ENCODE measurements at regions not wholly inside any gene's neighbourhood (a gene's known extent, or its start where the extent isn't known, plus 50 kb on each side); places are given as distances from the start of the nearest gene placed in this dataset.

- ChIA-PET POLR2A (no interaction called here), CTCF (ENCODE audit: low intra/inter-chr PET ratio) (no interaction called here)
- ATAC-seq (no peak), FAIRE-seq (no peak), DNase-seq (ENCODE audit: extremely low read depth in 1 of 4, low spot score in 3 of 4) (no peak)
- Histone ChIP-seq H3K4me1 (replicated peaks in 1 of 2; ENCODE audit: control insufficient read depth in 2 of 2, insufficient read depth in 2 of 2, low read length in 2 of 2) (no peaks in the 10 kb centered on the region), H3K4me2 (ENCODE audit: insufficient read depth, low read length) (no peak overlapping the region), H3K79me2 (ENCODE audit: control insufficient read depth, insufficient read depth, low read length) (no peaks in the 10 kb centered on the region), H3K9me3 (replicated peaks; ENCODE audit: control insufficient read depth, insufficient read depth, low read depth, low read length) (no peaks in the 10 kb centered on the region), H2AFZ (ENCODE audit: low read depth, low read length) (no peak overlapping the region), H3K9me1 (ENCODE audit: control insufficient read depth, insufficient read depth, low read length) (no peaks in the 10 kb centered on the region), H3K27me3 (ENCODE audit: control insufficient read depth in 2 of 2, insufficient read depth in 2 of 2, low read length in 2 of 2) (no peaks in the 10 kb centered on the region), H4K20me1 (replicated peaks; ENCODE audit: control insufficient read depth, insufficient read depth, low read length) (no peaks in the 10 kb centered on the region), H3K27ac (ENCODE audit: extremely low read depth, low read depth, low read length) (no peak overlapping the region), H3K9ac (ENCODE audit: insufficient read depth in 1 of 2, low read depth in 2 of 2, low read length in 2 of 2) (no peak overlapping the region), H3K36me3 (ENCODE audit: control insufficient read depth, insufficient read depth, low read length) (no peaks in the 10 kb centered on the region), H3K4me3 (no peak overlapping the region)
- 6% methylated on average over 2 of the region's 2 CpGs for WGBS (ENCODE audit: insufficient coverage, low coverage, missing lambda C conversion rate)
- no TSS peak for BruUV-seq (replicated peaks)
- in situ Hi-C loops (cut with MboI) (no loop called here), intact Hi-C loops (cut with micrococcal nuclease) (no loop called here)
- no peak for TF ChIP-seq STAT6 (CRISPR knock-in tag; IDR thresholded peaks at IDR 0.05)
- no peak for TF ChIP-seq NR2C2 (CRISPR knock-in tag; IDR thresholded peaks at IDR 0.05)
- TF ChIP-seq NR2C2 (tag; IDR thresholded peaks at IDR 0.05) = no peak
- TF ChIP-seq SETDB1 (IDR thresholded peaks at IDR 0.05; ENCODE audit: low read length) = no peak
- TF ChIP-seq XRCC4 (IDR thresholded peaks at IDR 0.05; ENCODE audit: extremely low read depth, insufficient read depth, insufficient read length) = no peak
- TF ChIP-seq BCLAF1 (IDR thresholded peaks at IDR 0.05; ENCODE audit: borderline replicate concordance in 1 of 2, control insufficient read depth in 1 of 2, low read depth in 2 of 2, low read length in 1 of 2) = no peak
- TF ChIP-seq EHMT2 (IDR thresholded peaks at IDR 0.05) = no peak
- no peak for TF ChIP-seq STAT5B (CRISPR knock-in tag; IDR thresholded peaks at IDR 0.05)
- TF ChIP-seq HDAC6 (IDR thresholded peaks at IDR 0.05; ENCODE audit: low read depth, low read length) = no peak
- no peak for TF ChIP-seq RB1 (IDR thresholded peaks at IDR 0.05; ENCODE audit: low read depth)
- no peak for TF ChIP-seq ZNF639 (CRISPR knock-in tag; conservative IDR thresholded peaks at IDR 0.05 in 1 of 2, IDR thresholded peaks at IDR 0.05 in 1 of 2)
- no peak for TF ChIP-seq HMGXB4 (CRISPR knock-in tag; IDR thresholded peaks at IDR 0.05)
- no peak for TF ChIP-seq ZNF175 (CRISPR knock-in tag; IDR thresholded peaks at IDR 0.05; ENCODE audit: low read depth)
Observed at GRCh38 chr3:190192087-190192486, 71.4 kb upstream of the P3H2 start.

Data from K562 (cell line).